Keratinocyte (primary cell): ENCODE measurements at regions not wholly inside any gene's neighbourhood (a gene's known extent, or its start where the extent isn't known, plus 50 kb on each side); places are given as distances from the start of the nearest gene placed in this dataset.

Experiments used
- DNase-seq: peaks from one replicate; pipeline ENCODE4 v3.0.0-alpha.2; 2011; ENCODE audit warnings: low read depth, missing footprints, low spot score
- FAIRE-seq: peaks from 2 replicates; lab custom pipeline; 2011; peaks lifted over from hg19 to GRCh38; lab: Jason Lieb, UNC
- H2AFZ ChIP-seq: 2 replicates; pipeline ENCODE4 v1.6.0; 2012; ENCODE audit warnings: low read length, control low read depth, inconsistent platforms; ENCODE audit not compliant: control insufficient read depth
- H3K27ac ChIP-seq: 2 replicates; pipeline ENCODE4 v1.5.1; 2011; ENCODE audit warnings: low read length; ENCODE audit not compliant: control insufficient read depth, insufficient read depth
- H3K27me3 ChIP-seq: 3 replicates; pipeline ENCODE4 v1.6.0; 2011; ENCODE audit warnings: low read length; ENCODE audit not compliant: control insufficient read depth, insufficient read depth; ENCODE audit errors: extremely low read depth
- H3K36me3 ChIP-seq, 2 experiments: 2 replicates in 1 of 2; 3 replicates in 1 of 2; pipeline ENCODE4 v1.5.1; 2011; ENCODE audit warnings: low read length in 2 of 2, mild to moderate bottlenecking in 1 of 2; ENCODE audit not compliant: control insufficient read depth in 2 of 2, insufficient read depth in 2 of 2; ENCODE audit errors: extremely low read depth in 1 of 2
- H3K4me1 ChIP-seq: 3 replicates; pipeline ENCODE4 v1.5.1; 2011; ENCODE audit warnings: low read length; ENCODE audit not compliant: control insufficient read depth, insufficient read depth; ENCODE audit errors: extremely low read depth
- H3K4me2 ChIP-seq: 3 replicates; pipeline ENCODE4 v1.6.0; 2011; ENCODE audit warnings: low read depth, low read length; ENCODE audit not compliant: control insufficient read depth, insufficient read depth; ENCODE audit errors: extremely low read depth
- H3K4me3 ChIP-seq, 3 experiments: fragments of 200-600 bp in 1 of 3; sonication (generic) in 1 of 3; 2 replicates in 2 of 3; 3 replicates in 1 of 3; pipeline ENCODE4 v1.5.1; 2011 to 2016; ENCODE audit warnings: low read length in 3 of 3, mild to moderate bottlenecking in 3 of 3, control low read depth in 2 of 3, inconsistent platforms in 1 of 3, low read depth in 1 of 3, mixed read lengths in 1 of 3, mixed run types in 1 of 3, moderate library complexity in 1 of 3; ENCODE audit not compliant: control insufficient read depth in 2 of 3, insufficient read depth in 2 of 3; ENCODE audit errors: extremely low read depth in 1 of 3
- H3K79me2 ChIP-seq: 2 replicates; pipeline ENCODE4 v1.6.0; 2012; ENCODE audit warnings: low read length; ENCODE audit not compliant: control insufficient read depth, insufficient read depth
- H3K9ac ChIP-seq: 3 replicates; pipeline ENCODE4 v1.6.0; 2011; ENCODE audit warnings: low read length; ENCODE audit not compliant: control insufficient read depth, insufficient read depth; ENCODE audit errors: extremely low read depth
- H3K9me1 ChIP-seq: 3 replicates; pipeline ENCODE4 v1.6.0; 2011; ENCODE audit warnings: low read length; ENCODE audit not compliant: control insufficient read depth, insufficient read depth; ENCODE audit errors: extremely low read depth
- H3K9me3 ChIP-seq: 2 replicates; pipeline ENCODE4 v1.5.1; 2012; ENCODE audit warnings: low read depth, low read length; ENCODE audit not compliant: control insufficient read depth
- H4K20me1 ChIP-seq: 3 replicates; pipeline ENCODE4 v1.6.0; 2011; ENCODE audit warnings: low read length; ENCODE audit not compliant: control insufficient read depth, insufficient read depth; ENCODE audit errors: extremely low read depth
- EZH2 ChIP-seq: IDR thresholded peaks from one replicate; pipeline ENCODE4 v1.6.1; 2012; ENCODE audit warnings: inconsistent platforms, mild to moderate bottlenecking, low read length, moderate library complexity
- dilution Hi-C: fragments of 300-500 bp; cut with MboI; formaldehyde crosslinking; loops from one replicate; pipeline ENCODE4 v1.7.0; 2020; ENCODE audit warnings: low sequenced_read_pairs; ENCODE audit not compliant: extremely low pct_ligation_motif_present
- TF ChIP-seq, protein P1 (sequence below), 3 experiments: IDR thresholded peaks in 1 of 3; conservative IDR thresholded peaks in 1 of 3; optimal IDR thresholded peaks in 1 of 3; 2 replicates in 2 of 3; 3 replicates in 1 of 3; pipeline versions ENCODE3 to v1.5.1; 2011; ENCODE audit warnings: low read length in 3 of 3, mild to moderate bottlenecking in 3 of 3, moderate library complexity in 2 of 3, control low read depth in 1 of 3, inconsistent platforms in 1 of 3; ENCODE audit not compliant: insufficient read depth in 2 of 3; ENCODE audit errors: extremely low read depth in 1 of 3

DNA sequence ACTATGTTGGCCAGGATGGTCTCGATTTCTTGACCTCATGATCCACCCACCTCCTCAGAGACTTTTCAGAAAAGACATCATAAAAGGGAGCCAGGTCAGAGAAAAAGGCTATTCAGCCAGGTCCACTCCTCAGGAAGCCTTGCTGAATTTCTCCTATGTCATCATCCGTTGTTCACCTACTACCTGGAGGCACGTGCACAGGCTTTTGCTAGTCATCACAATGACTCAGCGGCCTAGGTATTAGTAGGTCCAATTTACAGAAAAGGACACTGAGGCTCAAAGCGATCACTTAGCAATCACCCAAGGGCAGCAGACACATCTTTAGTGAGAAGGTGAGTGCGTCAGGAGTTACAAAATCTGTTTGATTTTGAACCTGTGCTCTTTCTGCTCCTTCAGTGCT is 72.3 kb upstream of the RAD23B start:
- Histone ChIP-seq H2AFZ (no peak overlapping the region), H3K36me3 (no peaks in the 10 kb centered on the region), H3K79me2 (no peaks in the 10 kb centered on the region), H3K4me1 (peaks cover 23% of the 10 kb centered on the region), H3K9me1 (no peaks in the 10 kb centered on the region), H3K4me2 (no peak overlapping the region), H4K20me1 (no peaks in the 10 kb centered on the region), H3K4me3 (no peak overlapping the region), H3K9ac (no peak overlapping the region), H3K27ac (no peak overlapping the region), H3K9me3 (no peaks in the 10 kb centered on the region), H3K27me3 (no peaks in the 10 kb centered on the region)
- FAIRE-seq (peak; percentile 23), DNase-seq (no peak)
- TF ChIP-seq, protein P1, sequence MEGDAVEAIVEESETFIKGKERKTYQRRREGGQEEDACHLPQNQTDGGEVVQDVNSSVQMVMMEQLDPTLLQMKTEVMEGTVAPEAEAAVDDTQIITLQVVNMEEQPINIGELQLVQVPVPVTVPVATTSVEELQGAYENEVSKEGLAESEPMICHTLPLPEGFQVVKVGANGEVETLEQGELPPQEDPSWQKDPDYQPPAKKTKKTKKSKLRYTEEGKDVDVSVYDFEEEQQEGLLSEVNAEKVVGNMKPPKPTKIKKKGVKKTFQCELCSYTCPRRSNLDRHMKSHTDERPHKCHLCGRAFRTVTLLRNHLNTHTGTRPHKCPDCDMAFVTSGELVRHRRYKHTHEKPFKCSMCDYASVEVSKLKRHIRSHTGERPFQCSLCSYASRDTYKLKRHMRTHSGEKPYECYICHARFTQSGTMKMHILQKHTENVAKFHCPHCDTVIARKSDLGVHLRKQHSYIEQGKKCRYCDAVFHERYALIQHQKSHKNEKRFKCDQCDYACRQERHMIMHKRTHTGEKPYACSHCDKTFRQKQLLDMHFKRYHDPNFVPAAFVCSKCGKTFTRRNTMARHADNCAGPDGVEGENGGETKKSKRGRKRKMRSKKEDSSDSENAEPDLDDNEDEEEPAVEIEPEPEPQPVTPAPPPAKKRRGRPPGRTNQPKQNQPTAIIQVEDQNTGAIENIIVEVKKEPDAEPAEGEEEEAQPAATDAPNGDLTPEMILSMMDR (optimal IDR thresholded peaks at IDR 0.05 in 1 of 3, IDR thresholded peaks at IDR 0.05 in 1 of 3, conservative IDR thresholded peaks at IDR 0.05 in 1 of 3; ENCODE audit: extremely low read depth in 1 of 3, insufficient read depth in 2 of 3, low read length in 3 of 3), result no peak
- TF ChIP-seq EZH2, result no peak
- dilution Hi-C loops, result loop anchor here (25.0 kb wide), 1 partner anchor 102 kb away; no protein-coding TSS in a partner anchor

- Histone ChIP-seq H3K79me2 (no peaks in the 10 kb centered on the region), H3K4me3 (no peak overlapping the region), H3K4me2 (no peak overlapping the region), H3K4me1 (peaks cover 23% of the 10 kb centered on the region), H3K9me1 (no peaks in the 10 kb centered on the region), H3K27me3 (no peaks in the 10 kb centered on the region), H3K27ac (no peak overlapping the region), H2AFZ (no peak overlapping the region), H3K9me3 (no peaks in the 10 kb centered on the region), H3K9ac (no peak overlapping the region), H3K36me3 (no peaks in the 10 kb centered on the region), H4K20me1 (no peaks in the 10 kb centered on the region)
- TF ChIP-seq EZH2, result no peak
- TF ChIP-seq, protein P1 (optimal IDR thresholded peaks at IDR 0.05 in 1 of 3, IDR thresholded peaks at IDR 0.05 in 1 of 3, conservative IDR thresholded peaks at IDR 0.05 in 1 of 3; ENCODE audit: extremely low read depth in 1 of 3, insufficient read depth in 2 of 3, low read length in 3 of 3), result no peak
- FAIRE-seq, result no peak
- no peak for DNase-seq
- dilution Hi-C loops, result loop anchor here (25.0 kb wide), 1 partner anchor 101 kb away; no protein-coding TSS in a partner anchor
These were observed 71.7 kb upstream of the RAD23B start for GRCh38 chr9:107211284-107211923.
